ENCODE measurements at regions not wholly inside any gene's neighbourhood (a gene's known extent, or its start where the extent isn't known, plus 50 kb on each side); places are given as distances from the start of the nearest gene placed in this dataset.

GRCh38 chr2:59204040-59204439, 962.9 kb upstream of the FANCL start:
- DNase-seq: no peak
- no peaks in the 10 kb centered on the region for H3K27me3 ChIP-seq
- no peaks in the 10 kb centered on the region for H3K36me3 ChIP-seq
- no peaks in the 10 kb centered on the region for H3K9me3 ChIP-seq
- H3K4me1 ChIP-seq: no peaks in the 10 kb centered on the region
- H3K9ac ChIP-seq (ENCODE audit: low read depth in 2 of 2, low read length in 2 of 2): no peak overlapping the region
- H3K27ac ChIP-seq: no peak overlapping the region
- no peak overlapping the region for H3K4me3 ChIP-seq
- TF ChIP-seq, protein P1, sequence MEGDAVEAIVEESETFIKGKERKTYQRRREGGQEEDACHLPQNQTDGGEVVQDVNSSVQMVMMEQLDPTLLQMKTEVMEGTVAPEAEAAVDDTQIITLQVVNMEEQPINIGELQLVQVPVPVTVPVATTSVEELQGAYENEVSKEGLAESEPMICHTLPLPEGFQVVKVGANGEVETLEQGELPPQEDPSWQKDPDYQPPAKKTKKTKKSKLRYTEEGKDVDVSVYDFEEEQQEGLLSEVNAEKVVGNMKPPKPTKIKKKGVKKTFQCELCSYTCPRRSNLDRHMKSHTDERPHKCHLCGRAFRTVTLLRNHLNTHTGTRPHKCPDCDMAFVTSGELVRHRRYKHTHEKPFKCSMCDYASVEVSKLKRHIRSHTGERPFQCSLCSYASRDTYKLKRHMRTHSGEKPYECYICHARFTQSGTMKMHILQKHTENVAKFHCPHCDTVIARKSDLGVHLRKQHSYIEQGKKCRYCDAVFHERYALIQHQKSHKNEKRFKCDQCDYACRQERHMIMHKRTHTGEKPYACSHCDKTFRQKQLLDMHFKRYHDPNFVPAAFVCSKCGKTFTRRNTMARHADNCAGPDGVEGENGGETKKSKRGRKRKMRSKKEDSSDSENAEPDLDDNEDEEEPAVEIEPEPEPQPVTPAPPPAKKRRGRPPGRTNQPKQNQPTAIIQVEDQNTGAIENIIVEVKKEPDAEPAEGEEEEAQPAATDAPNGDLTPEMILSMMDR (IDR thresholded peaks at IDR 0.05): no peak
- intact Hi-C loops (cut with DNase I): no loop called here

DNA sequence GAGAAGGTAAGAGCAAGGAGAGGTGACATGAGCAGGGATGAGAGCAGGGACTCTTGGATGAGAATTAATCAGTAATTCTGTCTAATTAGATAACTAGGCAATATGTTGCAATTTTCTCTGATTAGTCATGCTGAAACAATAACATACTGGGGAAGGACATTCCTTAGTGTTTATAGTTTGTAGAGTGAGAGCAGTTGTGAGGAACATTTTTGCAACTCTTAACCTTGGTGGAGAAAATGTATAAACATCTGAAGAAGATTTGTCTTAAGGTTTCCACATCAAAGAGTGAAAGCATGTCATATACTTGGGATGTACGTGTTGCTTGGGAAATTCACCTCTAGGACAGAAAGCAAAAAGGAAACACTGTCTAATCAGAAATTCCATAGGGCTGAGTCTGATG, 955.4 kb upstream of the FANCL start:
- Histone ChIP-seq H3K4me1 (no peaks in the 10 kb centered on the region), H3K9ac (ENCODE audit: low read depth in 2 of 2, low read length in 2 of 2) (no peak overlapping the region), H3K27ac (no peak overlapping the region), H3K27me3 (no peaks in the 10 kb centered on the region), H3K4me3 (no peak overlapping the region), H3K9me3 (no peaks in the 10 kb centered on the region), H3K36me3 (no peaks in the 10 kb centered on the region)
- TF ChIP-seq, protein P1 (IDR thresholded peaks at IDR 0.05): no peak
- intact Hi-C loops (cut with DNase I): no loop called here
- no peak for DNase-seq

DNA sequence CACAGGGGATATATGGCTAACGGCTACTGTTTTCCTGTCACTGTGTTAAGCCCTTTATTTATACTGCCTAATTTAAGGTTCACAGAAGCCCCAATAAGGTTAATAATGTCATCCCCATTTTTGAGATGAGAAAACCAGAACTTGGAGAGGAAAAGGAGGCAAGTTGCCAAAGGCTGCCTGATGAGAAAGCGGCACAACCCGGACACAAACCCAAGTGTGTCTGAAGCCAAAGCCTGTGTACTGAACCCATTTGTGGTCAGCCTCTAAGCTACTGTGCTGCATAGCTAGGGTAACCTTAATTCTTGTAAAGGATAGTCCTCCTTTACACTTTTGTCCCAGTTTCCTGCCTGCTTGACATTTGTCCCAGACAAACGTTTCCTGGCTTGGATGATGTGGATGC, 954.7 kb upstream of the FANCL start:
- intact Hi-C loops (cut with DNase I): no loop called here
- H3K36me3 ChIP-seq: no peaks in the 10 kb centered on the region
- H3K9me3 ChIP-seq: no peaks in the 10 kb centered on the region
- no peak for DNase-seq
- no peak overlapping the region for H3K4me3 ChIP-seq
- H3K9ac ChIP-seq (ENCODE audit: low read depth in 2 of 2, low read length in 2 of 2): no peak overlapping the region
- no peak overlapping the region for H3K27ac ChIP-seq
- H3K4me1 ChIP-seq: no peaks in the 10 kb centered on the region
- H3K27me3 ChIP-seq: no peaks in the 10 kb centered on the region
- TF ChIP-seq, protein P1 (IDR thresholded peaks at IDR 0.05): no peak

- Histone ChIP-seq H3K27me3 (no peaks in the 10 kb centered on the region), H3K4me3 (no peak overlapping the region), H3K27ac (no peak overlapping the region), H3K4me1 (no peaks in the 10 kb centered on the region), H3K36me3 (no peaks in the 10 kb centered on the region), H3K9me3 (no peaks in the 10 kb centered on the region), H3K9ac (ENCODE audit: low read depth in 2 of 2, low read length in 2 of 2) (no peak overlapping the region)
- TF ChIP-seq, protein P1 (IDR thresholded peaks at IDR 0.05): no peak
- intact Hi-C loops (cut with DNase I): no loop called here
- no peak for DNase-seq
Observed at GRCh38 chr2:59191781-59192180, 950.7 kb upstream of the FANCL start.

DNA sequence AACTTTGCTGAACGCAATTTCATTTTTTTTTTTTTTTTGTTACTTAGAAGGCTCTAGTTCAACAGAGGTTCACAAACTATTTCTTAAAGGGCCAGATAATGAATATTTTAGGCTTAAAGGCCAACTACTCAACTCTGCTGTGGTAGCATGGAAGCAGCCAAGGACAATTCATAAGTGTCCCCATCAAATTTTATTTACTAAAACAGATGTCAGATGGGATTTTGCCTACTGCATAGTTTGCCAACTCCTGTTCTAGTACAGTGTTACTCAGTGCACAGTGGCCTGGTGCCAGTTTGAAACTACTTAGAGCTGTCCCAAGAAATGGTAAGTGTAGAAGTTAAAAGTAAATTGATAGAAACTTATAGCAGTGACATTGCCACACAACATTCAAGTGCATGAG, 949.4 kb upstream of the FANCL start:
- no peak for DNase-seq
- H3K4me1 ChIP-seq: no peaks in the 10 kb centered on the region
- H3K9ac ChIP-seq (ENCODE audit: low read depth in 2 of 2, low read length in 2 of 2): no peak overlapping the region
- TF ChIP-seq, protein P1 (IDR thresholded peaks at IDR 0.05): no peak
- intact Hi-C loops (cut with DNase I): no loop called here
- H3K27me3 ChIP-seq: no peaks in the 10 kb centered on the region
- H3K4me3 ChIP-seq: no peak overlapping the region
- no peaks in the 10 kb centered on the region for H3K36me3 ChIP-seq
- H3K9me3 ChIP-seq: no peaks in the 10 kb centered on the region
- no peak overlapping the region for H3K27ac ChIP-seq
